SK-N-SH (cell line): ENCODE measurements at regions not wholly inside any gene's neighbourhood (a gene's known extent, or its start where the extent isn't known, plus 50 kb on each side); places are given as distances from the start of the nearest gene placed in this dataset.

Source experiments
- CHD2 ChIP-seq: fragments of 150-350 bp; IDR thresholded peaks from 2 replicates; pipeline ENCODE4 v1.6.1; 2018; ENCODE audit warnings: low read length; ENCODE audit not compliant: partially characterized antibody
- ELF1 ChIP-seq: IDR thresholded peaks from 2 replicates; pipeline ENCODE4 v1.4.0; 2012
- EZH2phosphoT487 ChIP-seq: fragments of 200-600 bp; sonication (generic); IDR thresholded peaks from 2 replicates; pipeline ENCODE4 v1.6.1; 2017; ENCODE audit warnings: low read depth, mixed run types, mild to moderate bottlenecking, antibody characterized with exemption, moderate library complexity, borderline replicate concordance
- NRF1 ChIP-seq: IDR thresholded peaks from 2 replicates; pipeline ENCODE4 v1.6.1; 2012; ENCODE audit warnings: low read depth, mild to moderate bottlenecking, low read length
- POLR2AphosphoS5 ChIP-seq: IDR thresholded peaks from 2 replicates; pipeline ENCODE4 v1.6.1; 2012; ENCODE audit warnings: low read depth, low read length
- RAD21 ChIP-seq: IDR thresholded peaks from 2 replicates; pipeline ENCODE4 v1.6.1; 2012; ENCODE audit warnings: mild to moderate bottlenecking, low read length
- SIN3A ChIP-seq: IDR thresholded peaks from 2 replicates; pipeline ENCODE4 v1.6.1; 2012; ENCODE audit warnings: low read depth, mild to moderate bottlenecking, low read length, moderate library complexity, borderline replicate concordance
- TF ChIP-seq, protein P1 (sequence below): fragments of 200-600 bp; sonication (generic); IDR thresholded peaks from 2 replicates; pipeline ENCODE4 v1.6.1; 2017; ENCODE audit warnings: antibody characterized with exemption, mild to moderate bottlenecking, moderate library complexity
- TF ChIP-seq, protein P2 (sequence below): IDR thresholded peaks from 2 replicates; pipeline ENCODE4 v1.4.0; 2012; ENCODE audit warnings: low read depth, borderline replicate concordance
- TF ChIP-seq, protein P3 (sequence below): IDR thresholded peaks from 2 replicates; pipeline ENCODE4 v1.4.0; 2012; ENCODE audit warnings: low read depth, borderline replicate concordance

DNA sequence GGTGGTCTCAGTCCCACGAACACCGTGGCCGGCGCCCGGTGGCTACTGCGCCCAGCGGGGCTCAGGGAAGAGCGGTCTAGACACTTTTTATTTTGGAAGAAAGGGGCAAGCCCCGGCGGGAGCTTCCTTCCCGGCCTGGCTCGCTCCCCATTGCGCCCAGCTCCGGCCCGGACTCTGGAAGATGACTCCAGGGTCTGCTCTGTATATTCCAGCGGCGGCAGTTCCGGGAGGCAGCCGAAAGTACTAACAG is 225.1 kb upstream of the CRY1 start:
- TF ChIP-seq EZH2phosphoT487 (no peak), CHD2 (no peak), SIN3A (no peak), NRF1 (no peak), RAD21 (no peak), POLR2AphosphoS5 (no peak), ELF1 (no peak)
- TF ChIP-seq, protein P1, sequence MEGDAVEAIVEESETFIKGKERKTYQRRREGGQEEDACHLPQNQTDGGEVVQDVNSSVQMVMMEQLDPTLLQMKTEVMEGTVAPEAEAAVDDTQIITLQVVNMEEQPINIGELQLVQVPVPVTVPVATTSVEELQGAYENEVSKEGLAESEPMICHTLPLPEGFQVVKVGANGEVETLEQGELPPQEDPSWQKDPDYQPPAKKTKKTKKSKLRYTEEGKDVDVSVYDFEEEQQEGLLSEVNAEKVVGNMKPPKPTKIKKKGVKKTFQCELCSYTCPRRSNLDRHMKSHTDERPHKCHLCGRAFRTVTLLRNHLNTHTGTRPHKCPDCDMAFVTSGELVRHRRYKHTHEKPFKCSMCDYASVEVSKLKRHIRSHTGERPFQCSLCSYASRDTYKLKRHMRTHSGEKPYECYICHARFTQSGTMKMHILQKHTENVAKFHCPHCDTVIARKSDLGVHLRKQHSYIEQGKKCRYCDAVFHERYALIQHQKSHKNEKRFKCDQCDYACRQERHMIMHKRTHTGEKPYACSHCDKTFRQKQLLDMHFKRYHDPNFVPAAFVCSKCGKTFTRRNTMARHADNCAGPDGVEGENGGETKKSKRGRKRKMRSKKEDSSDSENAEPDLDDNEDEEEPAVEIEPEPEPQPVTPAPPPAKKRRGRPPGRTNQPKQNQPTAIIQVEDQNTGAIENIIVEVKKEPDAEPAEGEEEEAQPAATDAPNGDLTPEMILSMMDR = no peak
- TF ChIP-seq, protein P2, sequence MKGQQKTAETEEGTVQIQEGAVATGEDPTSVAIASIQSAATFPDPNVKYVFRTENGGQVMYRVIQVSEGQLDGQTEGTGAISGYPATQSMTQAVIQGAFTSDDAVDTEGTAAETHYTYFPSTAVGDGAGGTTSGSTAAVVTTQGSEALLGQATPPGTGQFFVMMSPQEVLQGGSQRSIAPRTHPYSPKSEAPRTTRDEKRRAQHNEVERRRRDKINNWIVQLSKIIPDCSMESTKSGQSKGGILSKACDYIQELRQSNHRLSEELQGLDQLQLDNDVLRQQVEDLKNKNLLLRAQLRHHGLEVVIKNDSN = no peak
- TF ChIP-seq, protein P3, sequence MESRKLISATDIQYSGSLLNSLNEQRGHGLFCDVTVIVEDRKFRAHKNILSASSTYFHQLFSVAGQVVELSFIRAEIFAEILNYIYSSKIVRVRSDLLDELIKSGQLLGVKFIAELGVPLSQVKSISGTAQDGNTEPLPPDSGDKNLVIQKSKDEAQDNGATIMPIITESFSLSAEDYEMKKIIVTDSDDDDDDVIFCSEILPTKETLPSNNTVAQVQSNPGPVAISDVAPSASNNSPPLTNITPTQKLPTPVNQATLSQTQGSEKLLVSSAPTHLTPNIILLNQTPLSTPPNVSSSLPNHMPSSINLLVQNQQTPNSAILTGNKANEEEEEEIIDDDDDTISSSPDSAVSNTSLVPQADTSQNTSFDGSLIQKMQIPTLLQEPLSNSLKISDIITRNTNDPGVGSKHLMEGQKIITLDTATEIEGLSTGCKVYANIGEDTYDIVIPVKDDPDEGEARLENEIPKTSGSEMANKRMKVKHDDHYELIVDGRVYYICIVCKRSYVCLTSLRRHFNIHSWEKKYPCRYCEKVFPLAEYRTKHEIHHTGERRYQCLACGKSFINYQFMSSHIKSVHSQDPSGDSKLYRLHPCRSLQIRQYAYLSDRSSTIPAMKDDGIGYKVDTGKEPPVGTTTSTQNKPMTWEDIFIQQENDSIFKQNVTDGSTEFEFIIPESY = no peak
